Neuronal stem cell (in vitro differentiated cells): ENCODE measurements at regions not wholly inside any gene's neighbourhood (a gene's known extent, or its start where the extent isn't known, plus 50 kb on each side); places are given as distances from the start of the nearest gene placed in this dataset.

Experiments
- DNase-seq: peaks from one replicate; pipeline ENCODE4 v3.0.0-alpha.2; 2013; ENCODE audit warnings: low spot score
- H2AFZ ChIP-seq: one replicate; pipeline ENCODE4 v1.6.1; 2013; ENCODE audit warnings: mild to moderate bottlenecking, low read length, inconsistent platforms
- H2AK5ac ChIP-seq: 2 replicates; pipeline ENCODE4 v1.6.1; 2013; ENCODE audit warnings: low read depth, mild to moderate bottlenecking, inconsistent platforms, low read length, moderate library complexity, mixed read lengths
- H2BK120ac ChIP-seq: 2 replicates; pipeline ENCODE4 v1.6.1; 2013; ENCODE audit warnings: low read depth, mild to moderate bottlenecking, inconsistent platforms, low read length, moderate library complexity, mixed read lengths
- H2BK12ac ChIP-seq: one replicate; pipeline ENCODE4 v1.6.1; 2013; ENCODE audit warnings: low read length, inconsistent platforms
- H2BK15ac ChIP-seq: 2 replicates; pipeline ENCODE4 v1.6.1; 2013; ENCODE audit warnings: mild to moderate bottlenecking, low read length, inconsistent platforms, mixed read lengths
- H2BK5ac ChIP-seq: one replicate; pipeline ENCODE4 v1.6.1; 2013; ENCODE audit warnings: inconsistent platforms, mild to moderate bottlenecking, low read length, moderate library complexity
- H3K14ac ChIP-seq: one replicate; pipeline ENCODE4 v1.6.1; 2013; ENCODE audit warnings: low read length, inconsistent platforms
- H3K18ac ChIP-seq: 2 replicates; pipeline ENCODE4 v1.6.1; 2013; ENCODE audit warnings: low read length, inconsistent platforms
- H3K23ac ChIP-seq: 2 replicates; pipeline ENCODE4 v1.6.1; 2013; ENCODE audit warnings: low read depth, mild to moderate bottlenecking, mixed read lengths, low read length, inconsistent platforms; ENCODE audit not compliant: poor library complexity
- H3K27ac ChIP-seq: replicated peaks from 3 replicates; pipeline ENCODE4 v1.5.1; 2013; ENCODE audit warnings: low read length, inconsistent platforms
- H3K27me3 ChIP-seq, 3 experiments: 2 replicates each; pipeline ENCODE4 v1.6.1; 2013; ENCODE audit warnings: low read length in 3 of 3, mild to moderate bottlenecking in 2 of 3, inconsistent platforms in 1 of 3, low read depth in 1 of 3, mixed read lengths in 1 of 3, moderate library complexity in 1 of 3; ENCODE audit not compliant: control insufficient read depth in 3 of 3, insufficient read depth in 3 of 3
- H3K36me3 ChIP-seq, 2 donors: replicated peaks in 1 of 2; 2 replicates each; pipeline ENCODE4 v1.6.1; 2013; ENCODE audit warnings: low read length in 2 of 2; ENCODE audit not compliant: control insufficient read depth in 2 of 2, insufficient read depth in 2 of 2
- H3K4ac ChIP-seq: 2 replicates; pipeline ENCODE4 v1.6.1; 2013; ENCODE audit warnings: inconsistent platforms, mild to moderate bottlenecking, low read length, moderate library complexity
- H3K4me1 ChIP-seq, 2 donors: 1 replicate in 1 of 2; 2 replicates in 1 of 2; pipeline ENCODE4 v1.6.1; 2013; ENCODE audit warnings: low read length in 2 of 2, low read depth in 1 of 2; ENCODE audit not compliant: control insufficient read depth in 2 of 2, insufficient read depth in 1 of 2
- H3K4me2 ChIP-seq: one replicate; pipeline ENCODE4 v1.6.1; 2013; ENCODE audit warnings: mild to moderate bottlenecking, low read length, inconsistent platforms; ENCODE audit not compliant: insufficient read depth, poor library complexity, severe bottlenecking
- H3K4me3 ChIP-seq, 2 donors: 2 replicates each; pipeline ENCODE4 v1.5.1; 2013; ENCODE audit warnings: low read length in 2 of 2, mild to moderate bottlenecking in 2 of 2, inconsistent platforms in 1 of 2, moderate library complexity in 1 of 2
- H3K79me1 ChIP-seq: one replicate; pipeline ENCODE4 v1.6.1; 2013; ENCODE audit warnings: low read depth, mild to moderate bottlenecking, inconsistent platforms, low read length, moderate library complexity
- H3K9ac ChIP-seq: one replicate; pipeline ENCODE4 v1.6.1; 2013; ENCODE audit warnings: mild to moderate bottlenecking, low read depth, low read length, inconsistent platforms; ENCODE audit not compliant: poor library complexity
- H3K9me3 ChIP-seq, 2 donors: replicated peaks in 1 of 2; 2 replicates each; pipeline versions ENCODE3 to v1.6.1; 2013; ENCODE audit warnings: low read length in 2 of 2, mild to moderate bottlenecking in 2 of 2, inconsistent platforms in 1 of 2, low read depth in 1 of 2, mixed read lengths in 1 of 2, moderate library complexity in 1 of 2; ENCODE audit not compliant: control insufficient read depth in 2 of 2, insufficient read depth in 1 of 2
- H4K8ac ChIP-seq: one replicate; pipeline ENCODE4 v1.6.1; 2013; ENCODE audit warnings: low read depth, mild to moderate bottlenecking, inconsistent platforms, low read length, moderate library complexity
- H4K91ac ChIP-seq: one replicate; pipeline ENCODE4 v1.6.1; 2013; ENCODE audit warnings: low read length, low read depth, mild to moderate bottlenecking, inconsistent platforms; ENCODE audit not compliant: poor library complexity
- WGBS, 2 donors: extraction: QIAGEN DNeasy Blood & Tissue Kit; methylation state at CpG; one replicate each; pipeline ENCODE4 v1.1.7; 2013; ENCODE audit warnings: missing lambda C conversion rate in 2 of 2, mixed read lengths in 1 of 2; ENCODE audit not compliant: insufficient read length in 2 of 2, insufficient replicate concordance in 1 of 2; ENCODE audit errors: extremely low coverage in 2 of 2; 5-methylcytosine and 5-hydroxymethylcytosine counted together

- Histone ChIP-seq H2BK12ac (no peak overlapping the region), H3K4me2 (no peak overlapping the region), H3K4me3 (no peak overlapping the region), H4K8ac (no peak overlapping the region), H3K4ac (no peak overlapping the region), H2AK5ac (no peak overlapping the region), H2BK15ac (no peak overlapping the region), H2AFZ (peak overlapping the region; percentile 72), H2BK120ac (no peak overlapping the region), H3K18ac (no peak overlapping the region), H3K79me1 (no peaks in the 10 kb centered on the region), H3K36me3 (no peaks in the 10 kb centered on the region), H3K9me3 (peaks cover 0 to 2% of the 10 kb centered on the region in 2 donors), H3K9ac (no peak overlapping the region), H4K91ac (no peak overlapping the region), H2BK5ac (no peak overlapping the region), H3K27ac (no peak overlapping the region), H3K23ac (no peak overlapping the region), H3K27me3 (no peaks in the 10 kb centered on the region), H3K4me1 (peaks cover 1 to 19% of the 10 kb centered on the region in 2 donors), H3K14ac (no peak overlapping the region)
- WGBS, 2 donors = no CpG with 5 or more reads among the region's 4 CpGs
- no peak for DNase-seq
Measured at GRCh38 chr10:4384245-4384644, 441.8 kb upstream of the AKR1E2 start.

- no peak for DNase-seq
Measured at GRCh38 chr10:4383651-4384098, 442.3 kb upstream of the AKR1E2 start.

GRCh38 chr10:4382811-4383210 is 443.2 kb upstream of the AKR1E2 start:
- no peak overlapping the region for H3K27ac ChIP-seq
- H3K4me1 ChIP-seq = peaks cover 1 to 19% of the 10 kb centered on the region in 2 donors
- WGBS, 2 donors = no CpG with 5 or more reads among the region's 1 CpG
- no peak overlapping the region for H3K9ac ChIP-seq
- no peak for DNase-seq
- no peak overlapping the region for H2BK120ac ChIP-seq
- H3K4me3 ChIP-seq = no peak overlapping the region
- H3K4me2 ChIP-seq = no peak overlapping the region
- no peak overlapping the region for H2BK15ac ChIP-seq
- no peak overlapping the region for H2AFZ ChIP-seq
- no peak overlapping the region for H4K91ac ChIP-seq
- no peak overlapping the region for H3K18ac ChIP-seq
- no peak overlapping the region for H4K8ac ChIP-seq
- no peak overlapping the region for H2BK12ac ChIP-seq
- no peaks in the 10 kb centered on the region for H3K79me1 ChIP-seq
- no peaks in the 10 kb centered on the region for H3K36me3 ChIP-seq
- H3K9me3 ChIP-seq = peaks cover 0 to 2% of the 10 kb centered on the region in 2 donors
- no peak overlapping the region for H3K23ac ChIP-seq
- no peak overlapping the region for H3K14ac ChIP-seq
- H3K4ac ChIP-seq = no peak overlapping the region
- no peaks in the 10 kb centered on the region for H3K27me3 ChIP-seq
- no peak overlapping the region for H2AK5ac ChIP-seq
- no peak overlapping the region for H2BK5ac ChIP-seq

More at GRCh38 chr10:4383651-4384098, 442.3 kb upstream of the AKR1E2 start:
- Histone ChIP-seq H3K4ac (no peak overlapping the region), H2AFZ (peak overlapping the region; percentile 72), H2AK5ac (no peak overlapping the region), H3K18ac (no peak overlapping the region), H3K27ac (no peak overlapping the region), H3K9ac (no peak overlapping the region), H3K14ac (no peak overlapping the region), H3K27me3 (no peaks in the 10 kb centered on the region), H3K36me3 (no peaks in the 10 kb centered on the region), H3K79me1 (no peaks in the 10 kb centered on the region), H2BK120ac (no peak overlapping the region), H3K4me1 (peaks cover 1 to 19% of the 10 kb centered on the region in 2 donors), H2BK12ac (no peak overlapping the region), H2BK15ac (no peak overlapping the region), H3K9me3 (peaks cover 0 to 2% of the 10 kb centered on the region in 2 donors), H4K91ac (no peak overlapping the region), H3K4me2 (no peak overlapping the region), H4K8ac (no peak overlapping the region), H2BK5ac (no peak overlapping the region), H3K23ac (no peak overlapping the region), H3K4me3 (peak overlapping the region in 1 of 2 donors; percentile 11)
- WGBS, 2 donors = no CpG with 5 or more reads among the region's 4 CpGs

- no peak overlapping the region for H2BK12ac ChIP-seq
- H2AFZ ChIP-seq = no peak overlapping the region
- H3K23ac ChIP-seq = no peak overlapping the region
- H4K91ac ChIP-seq = no peak overlapping the region
- no peak overlapping the region for H3K4ac ChIP-seq
- no peak overlapping the region for H3K14ac ChIP-seq
- no peak for DNase-seq
- no CpG with 5 or more reads among the region's 2 CpGs for WGBS, 2 donors
- no peak overlapping the region for H2AK5ac ChIP-seq
- H3K4me1 ChIP-seq = peaks cover 0 to 5% of the 10 kb centered on the region in 2 donors
- no peak overlapping the region for H3K4me3 ChIP-seq
- H2BK5ac ChIP-seq = no peak overlapping the region
- no peaks in the 10 kb centered on the region for H3K9me3 ChIP-seq
- no peaks in the 10 kb centered on the region for H3K79me1 ChIP-seq
- no peak overlapping the region for H3K4me2 ChIP-seq
- no peak overlapping the region for H2BK120ac ChIP-seq
- no peak overlapping the region for H4K8ac ChIP-seq
- H3K9ac ChIP-seq = no peak overlapping the region
- no peak overlapping the region for H2BK15ac ChIP-seq
- no peak overlapping the region for H3K27ac ChIP-seq
- no peak overlapping the region for H3K18ac ChIP-seq
- H3K27me3 ChIP-seq = no peaks in the 10 kb centered on the region
- no peaks in the 10 kb centered on the region for H3K36me3 ChIP-seq
Measured at GRCh38 chr10:4373612-4374011, 452.4 kb upstream of the AKR1E2 start.
